Naive B cell (primary cell): ENCODE measurements at regions not wholly inside any gene's neighbourhood (a gene's known extent, or its start where the extent isn't known, plus 50 kb on each side); places are given as distances from the start of the nearest gene placed in this dataset.

Experiments
- ATAC-seq, 2 donors: fragments of 150-1000 bp; cut with Tn5 transposase; 2 replicates each; pipeline ENCODE4 v1.10.0; 2021; ENCODE audit warnings: low read depth in 2 of 2, mild to moderate bottlenecking in 2 of 2, moderate library complexity in 2 of 2
- DNase-seq: peaks from one replicate; pipeline ENCODE4 v3.0.0; 2022
- H3K27ac Mint-ChIP-seq, 6 donors: one replicate each; pipeline ENCODE4 v1.8.0; 2020 to 2022; ENCODE audit warnings: mild to moderate bottlenecking in 6 of 6, mixed read lengths in 6 of 6, moderate library complexity in 5 of 6, inconsistent platforms in 2 of 6
- H3K27me3 Mint-ChIP-seq, 3 donors: one replicate each; pipeline ENCODE4 v1.8.0; 2021 to 2022; ENCODE audit warnings: mixed read lengths in 3 of 3, mild to moderate bottlenecking in 1 of 3
- H3K36me3 Mint-ChIP-seq, 2 donors: one replicate each; pipeline ENCODE4 v1.8.0; 2020 to 2022; ENCODE audit warnings: mixed read lengths in 2 of 2, inconsistent platforms in 1 of 2, mild to moderate bottlenecking in 1 of 2
- H3K4me1 Mint-ChIP-seq, 3 donors: one replicate each; pipeline ENCODE4 v1.8.0; 2020 to 2022; ENCODE audit warnings: mixed read lengths in 3 of 3, inconsistent platforms in 1 of 3, mild to moderate bottlenecking in 1 of 3, moderate library complexity in 1 of 3
- H3K4me3 Mint-ChIP-seq, 8 donors: one replicate each; pipeline ENCODE4 v1.8.0; 2020 to 2022; ENCODE audit warnings: mild to moderate bottlenecking in 8 of 8, mixed read lengths in 8 of 8, moderate library complexity in 8 of 8, inconsistent platforms in 2 of 8
- H3K9me3 Mint-ChIP-seq, 7 donors: one replicate each; pipeline ENCODE4 v1.8.0; 2020 to 2022; ENCODE audit warnings: mixed read lengths in 7 of 7, mild to moderate bottlenecking in 5 of 7, inconsistent platforms in 2 of 7, moderate library complexity in 1 of 7

- H3K27ac Mint-ChIP-seq = no peak overlapping the region
- peak overlapping the region in 1 of 8 donors; percentile 42 for H3K4me3 Mint-ChIP-seq
- H3K4me1 Mint-ChIP-seq = no peaks in the 10 kb centered on the region
- DNase-seq (no peak), ATAC-seq (no peak)
- H3K27me3 Mint-ChIP-seq = peaks cover 13 to 19% (median 18%) of the 10 kb centered on the region in 3 donors
- H3K36me3 Mint-ChIP-seq = no peaks in the 10 kb centered on the region
- peaks cover 0 to 3% (median 0%) of the 10 kb centered on the region in 7 donors for H3K9me3 Mint-ChIP-seq
Observed at GRCh38 chr15:31831596-31831995, 198.7 kb upstream of the CHRNA7 start.

GRCh38 chr15:31834654-31835053, 195.7 kb upstream of the CHRNA7 start:
- Mint-ChIP-seq H3K4me3 (no peak overlapping the region), H3K36me3 (no peaks in the 10 kb centered on the region), H3K9me3 (peaks cover 0 to 3% (median 0%) of the 10 kb centered on the region in 7 donors), H3K27me3 (peaks cover 7 to 31% (median 19%) of the 10 kb centered on the region in 3 donors), H3K27ac (no peak overlapping the region), H3K4me1 (no peaks in the 10 kb centered on the region)
- DNase-seq = no peak
- no peak for ATAC-seq

GRCh38 chr15:31839388-31839787, 190.9 kb upstream of the CHRNA7 start:
- Mint-ChIP-seq H3K27ac (no peak overlapping the region), H3K4me1 (no peaks in the 10 kb centered on the region), H3K4me3 (no peak overlapping the region), H3K36me3 (no peaks in the 10 kb centered on the region), H3K27me3 (peaks cover 6 to 29% (median 12%) of the 10 kb centered on the region in 3 donors), H3K9me3 (no peaks in the 10 kb centered on the region)
- DNase-seq (no peak), ATAC-seq (no peak)

GRCh38 chr15:31840849-31841476, 189.4 kb upstream of the CHRNA7 start:
- no peak overlapping the region for H3K4me3 Mint-ChIP-seq
- H3K9me3 Mint-ChIP-seq = no peaks in the 10 kb centered on the region
- H3K36me3 Mint-ChIP-seq = no peaks in the 10 kb centered on the region
- H3K27ac Mint-ChIP-seq = no peak overlapping the region
- DNase-seq (no peak), ATAC-seq (no peak)
- H3K4me1 Mint-ChIP-seq = no peaks in the 10 kb centered on the region
- peaks cover under 1 to 24% (median 15%) of the 10 kb centered on the region in 3 donors for H3K27me3 Mint-ChIP-seq

GRCh38 chr15:31842532-31843195, 187.7 kb upstream of the CHRNA7 start:
- DNase-seq (no peak), ATAC-seq (no peak)
- Mint-ChIP-seq H3K4me1 (no peaks in the 10 kb centered on the region), H3K27ac (no peak overlapping the region), H3K9me3 (peaks cover 0 to 1% (median 0%) of the 10 kb centered on the region in 7 donors), H3K27me3 (peaks cover 6 to 27% (median 21%) of the 10 kb centered on the region in 3 donors), H3K36me3 (no peaks in the 10 kb centered on the region), H3K4me3 (no peak overlapping the region)

GRCh38 chr15:31843426-31844055, 186.8 kb upstream of the CHRNA7 start:
- H3K4me3 Mint-ChIP-seq = no peak overlapping the region
- DNase-seq (no peak), ATAC-seq (no peak)
- peaks cover 0 to 4% (median 0%) of the 10 kb centered on the region in 7 donors for H3K9me3 Mint-ChIP-seq
- peaks cover 6 to 28% (median 26%) of the 10 kb centered on the region in 3 donors for H3K27me3 Mint-ChIP-seq
- H3K36me3 Mint-ChIP-seq = no peaks in the 10 kb centered on the region
- H3K27ac Mint-ChIP-seq = peak overlapping the region in 1 of 6 donors; percentile 47
- H3K4me1 Mint-ChIP-seq = no peaks in the 10 kb centered on the region

GRCh38 chr15:31845791-31846190, 184.5 kb upstream of the CHRNA7 start:
- H3K4me3 Mint-ChIP-seq = no peak overlapping the region
- no peak for ATAC-seq
- peaks cover 2% of the 10 kb centered on the region in 2 donors for H3K36me3 Mint-ChIP-seq
- no peaks in the 10 kb centered on the region for H3K4me1 Mint-ChIP-seq
- H3K27me3 Mint-ChIP-seq = peaks cover 13 to 22% (median 19%) of the 10 kb centered on the region in 3 donors
- no peak overlapping the region for H3K27ac Mint-ChIP-seq
- peaks cover under 1 to 16% (median 11%) of the 10 kb centered on the region in 7 donors for H3K9me3 Mint-ChIP-seq
- no peak for DNase-seq

- no peak for ATAC-seq
- peak overlapping the region in 1 of 8 donors; percentile 7 for H3K4me3 Mint-ChIP-seq
- H3K27me3 Mint-ChIP-seq = peaks cover 13 to 28% (median 18%) of the 10 kb centered on the region in 3 donors
- H3K27ac Mint-ChIP-seq = no peak overlapping the region
- H3K9me3 Mint-ChIP-seq = peaks cover 6 to 23% (median 18%) of the 10 kb centered on the region in 7 donors
- no peaks in the 10 kb centered on the region for H3K4me1 Mint-ChIP-seq
- no peak for DNase-seq
- H3K36me3 Mint-ChIP-seq = peaks cover 8 to 9% of the 10 kb centered on the region in 2 donors
Observed at GRCh38 chr15:31847961-31848360, 182.4 kb upstream of the CHRNA7 start.

GRCh38 chr15:31848621-31849020, 181.7 kb upstream of the CHRNA7 start:
- Mint-ChIP-seq H3K9me3 (peaks cover 6 to 26% (median 18%) of the 10 kb centered on the region in 7 donors), H3K27me3 (peaks cover 18 to 28% (median 18%) of the 10 kb centered on the region in 3 donors), H3K4me1 (no peaks in the 10 kb centered on the region), H3K27ac (no peak overlapping the region), H3K4me3 (peak overlapping the region in 1 of 8 donors; percentile 49), H3K36me3 (peaks cover 8 to 9% of the 10 kb centered on the region in 2 donors)
- DNase-seq (no peak), ATAC-seq (no peak)

- no peak for ATAC-seq
- DNase-seq = no peak
- H3K4me1 Mint-ChIP-seq = no peaks in the 10 kb centered on the region
- peaks cover 13 to 36% (median 27%) of the 10 kb centered on the region in 3 donors for H3K27me3 Mint-ChIP-seq
- H3K27ac Mint-ChIP-seq = peak overlapping the region in 1 of 6 donors; percentile 26
- no peak overlapping the region for H3K4me3 Mint-ChIP-seq
- H3K9me3 Mint-ChIP-seq = peaks cover 11 to 36% (median 30%) of the 10 kb centered on the region in 7 donors
- H3K36me3 Mint-ChIP-seq = peaks cover 9 to 16% of the 10 kb centered on the region in 2 donors
Observed at GRCh38 chr15:31852933-31853799, 177.1 kb upstream of the CHRNA7 start.

GRCh38 chr15:31856581-31856980, 173.7 kb upstream of the CHRNA7 start:
- no peak for DNase-seq
- no peak overlapping the region for H3K4me3 Mint-ChIP-seq
- no peaks in the 10 kb centered on the region for H3K4me1 Mint-ChIP-seq
- peaks cover 0 to 8% of the 10 kb centered on the region in 2 donors for H3K36me3 Mint-ChIP-seq
- ATAC-seq = no peak
- H3K27me3 Mint-ChIP-seq = peaks cover 0 to 26% (median 21%) of the 10 kb centered on the region in 3 donors
- H3K27ac Mint-ChIP-seq = no peak overlapping the region
- peaks cover 5 to 17% (median 13%) of the 10 kb centered on the region in 7 donors for H3K9me3 Mint-ChIP-seq

GRCh38 chr15:31857194-31857593, 173.1 kb upstream of the CHRNA7 start:
- Mint-ChIP-seq H3K9me3 (peaks cover 5 to 20% (median 13%) of the 10 kb centered on the region in 7 donors), H3K27ac (no peak overlapping the region), H3K36me3 (peaks cover 0 to 8% of the 10 kb centered on the region in 2 donors), H3K4me3 (no peak overlapping the region), H3K27me3 (peaks cover 5 to 32% (median 25%) of the 10 kb centered on the region in 3 donors), H3K4me1 (no peaks in the 10 kb centered on the region)
- no peak for ATAC-seq
- DNase-seq = no peak

GRCh38 chr15:31858026-31858425, 172.3 kb upstream of the CHRNA7 start:
- ATAC-seq (no peak), DNase-seq (no peak)
- Mint-ChIP-seq H3K4me1 (no peaks in the 10 kb centered on the region), H3K27me3 (peaks cover 6 to 41% (median 32%) of the 10 kb centered on the region in 3 donors), H3K4me3 (no peak overlapping the region), H3K9me3 (peaks cover 5 to 25% (median 14%) of the 10 kb centered on the region in 7 donors), H3K27ac (peak overlapping the region in 1 of 6 donors; percentile 28), H3K36me3 (peaks cover 0 to 8% of the 10 kb centered on the region in 2 donors)
